ENCODE measurements at regions not wholly inside any gene's neighbourhood (a gene's known extent, or its start where the extent isn't known, plus 50 kb on each side); places are given as distances from the start of the nearest gene placed in this dataset.

- ChIA-PET CTCF (ENCODE audit: low intra/inter-chr PET ratio) (no interaction called here), POLR2A (no interaction called here)
- TF ChIP-seq BRCA1 (IDR thresholded peaks at IDR 0.05) = no peak
- no peak for TF ChIP-seq BRCA1 (CRISPR knock-in tag; IDR thresholded peaks at IDR 0.05)
- no peak for TF ChIP-seq ZC3H8 (IDR thresholded peaks at IDR 0.05)
- TF ChIP-seq SIN3A (IDR thresholded peaks at IDR 0.05; ENCODE audit: borderline replicate concordance in 2 of 2, control insufficient read depth in 1 of 2, low read depth in 2 of 2, low read length in 2 of 2) = no peak
- no peak for TF ChIP-seq ZNF395 (CRISPR knock-in tag; IDR thresholded peaks at IDR 0.05)
- TF ChIP-seq SRSF3 (IDR thresholded peaks at IDR 0.05; ENCODE audit: insufficient read depth, low read length) = no peak
- no peak for TF ChIP-seq ZNF778 (CRISPR knock-in tag; IDR thresholded peaks at IDR 0.05)
- no peak for TF ChIP-seq ZEB2 (IDR thresholded peaks at IDR 0.05)
- TF ChIP-seq ZNF121 (CRISPR knock-in tag; conservative IDR thresholded peaks at IDR 0.05) = no peak
- no peak for TF ChIP-seq ZNF324 (CRISPR knock-in tag; IDR thresholded peaks at IDR 0.05)
- Histone ChIP-seq H3K9me3 (replicated peaks; ENCODE audit: control insufficient read depth, insufficient read depth, low read depth, low read length) (no peaks in the 10 kb centered on the region), H3K4me1 (replicated peaks in 1 of 2; ENCODE audit: control insufficient read depth in 2 of 2, insufficient read depth in 2 of 2, low read length in 2 of 2) (no peaks in the 10 kb centered on the region), H4K20me1 (replicated peaks; ENCODE audit: control insufficient read depth, insufficient read depth, low read length) (no peaks in the 10 kb centered on the region), H3K27me3 (ENCODE audit: control insufficient read depth in 2 of 2, insufficient read depth in 2 of 2, low read length in 2 of 2) (no peaks in the 10 kb centered on the region), H3K36me3 (ENCODE audit: control insufficient read depth, insufficient read depth, low read length) (no peaks in the 10 kb centered on the region), H2AFZ (ENCODE audit: low read depth, low read length) (no peak overlapping the region), H3K4me2 (ENCODE audit: insufficient read depth, low read length) (no peak overlapping the region), H3K4me3 (no peak overlapping the region), H3K79me2 (ENCODE audit: control insufficient read depth, insufficient read depth, low read length) (no peaks in the 10 kb centered on the region), H3K9ac (ENCODE audit: insufficient read depth in 1 of 2, low read depth in 2 of 2, low read length in 2 of 2) (no peak overlapping the region), H3K9me1 (ENCODE audit: control insufficient read depth, insufficient read depth, low read length) (no peaks in the 10 kb centered on the region), H3K27ac (ENCODE audit: extremely low read depth, low read depth, low read length) (no peak overlapping the region)
- BruUV-seq (replicated peaks) = no TSS peak
- in situ Hi-C loops (cut with MboI) = no loop called here
- 0% methylated on average over 5 of the region's 5 CpGs for WGBS (ENCODE audit: insufficient coverage, low coverage, missing lambda C conversion rate)
- FAIRE-seq (no peak), ATAC-seq (no peak), DNase-seq (ENCODE audit: extremely low read depth in 1 of 4, low spot score in 3 of 4) (no peak)
- intact Hi-C loops (cut with micrococcal nuclease) = no loop called here
Observed at GRCh38 chr4:22192084-22192511, 243.5 kb upstream of the KCNIP4 start.

All from K562 (cell line).